ENCODE measurements at regions not wholly inside any gene's neighbourhood (a gene's known extent, or its start where the extent isn't known, plus 50 kb on each side); places are given as distances from the start of the nearest gene placed in this dataset.
"Not testable (repeated sequence)": the region's sequence is repeated elsewhere in the genome, so short reads cannot be mapped to it uniquely, and the experiment has no call there.

- DNase-seq (ENCODE audit: low read depth): not testable (repeated sequence)
These were observed 261.2 kb downstream of the ADGRD1 start for GRCh38 chr12:131214936-131215335.

GRCh38 chr12:131216587-131216986, 262.9 kb downstream of the ADGRD1 start:
- DNase-seq (ENCODE audit: low read depth): not testable (repeated sequence)

- DNase-seq (ENCODE audit: low read depth): no peak
These were observed 263.4 kb downstream of the ADGRD1 start for GRCh38 chr12:131217024-131217586.

- DNase-seq (ENCODE audit: low read depth): no peak
These were observed 264.6 kb downstream of the ADGRD1 start for GRCh38 chr12:131218026-131218922.

GRCh38 chr12:131218923-131219669, 265.4 kb downstream of the ADGRD1 start:
- DNase-seq (ENCODE audit: low read depth): no peak

- no peak for DNase-seq (ENCODE audit: low read depth)
These were observed 266.1 kb downstream of the ADGRD1 start for GRCh38 chr12:131219670-131220330.

- DNase-seq (ENCODE audit: low read depth): no peak
These were observed 266.6 kb downstream of the ADGRD1 start for GRCh38 chr12:131220331-131220685.

- no peak for DNase-seq (ENCODE audit: low read depth)
These were observed 267.6 kb downstream of the ADGRD1 start for GRCh38 chr12:131221061-131221956.

GRCh38 chr12:131221957-131222328, 268.2 kb downstream of the ADGRD1 start:
- no peak for DNase-seq (ENCODE audit: low read depth)

- DNase-seq (ENCODE audit: low read depth): no peak
These were observed 268.8 kb downstream of the ADGRD1 start for GRCh38 chr12:131222329-131223139.

- no peak for DNase-seq (ENCODE audit: low read depth)
These were observed 269.6 kb downstream of the ADGRD1 start for GRCh38 chr12:131223171-131223761.

GRCh38 chr12:131223791-131224225, 270.1 kb downstream of the ADGRD1 start:
- no peak for DNase-seq (ENCODE audit: low read depth)

- not testable (repeated sequence) for DNase-seq (ENCODE audit: low read depth)
These were observed 270.7 kb downstream of the ADGRD1 start for GRCh38 chr12:131224226-131225065.

GRCh38 chr12:131225066-131225380, 271.3 kb downstream of the ADGRD1 start:
- not testable (repeated sequence) for DNase-seq (ENCODE audit: low read depth)

GRCh38 chr12:131226345-131227265, 272.9 kb downstream of the ADGRD1 start:
- DNase-seq (ENCODE audit: low read depth): no peak

- not testable (repeated sequence) for DNase-seq (ENCODE audit: low read depth)
These were observed 273.9 kb downstream of the ADGRD1 start for GRCh38 chr12:131227641-131228040.

- DNase-seq (ENCODE audit: low read depth): not testable (repeated sequence)
These were observed 275.3 kb downstream of the ADGRD1 start for GRCh38 chr12:131229079-131229425.
